ENCODE measurements at regions not wholly inside any gene's neighbourhood (a gene's known extent, or its start where the extent isn't known, plus 50 kb on each side); places are given as distances from the start of the nearest gene placed in this dataset.

- no peak overlapping the region for H3K9ac ChIP-seq (ENCODE audit: low read length)
- H3K4me3 ChIP-seq (ENCODE audit: low read length), result no peak overlapping the region
- no peaks in the 10 kb centered on the region for H3K9me2 ChIP-seq (replicated peaks; ENCODE audit: insufficient read depth, low read length)
- no peaks in the 10 kb centered on the region for H3K27me3 ChIP-seq (replicated peaks; ENCODE audit: insufficient read depth, low read length)
- H2AFZ ChIP-seq (ENCODE audit: low read length), result no peak overlapping the region
- H3F3A ChIP-seq (ENCODE audit: insufficient read depth, low read length), result no peaks in the 10 kb centered on the region
- no peaks in the 10 kb centered on the region for H3K79me2 ChIP-seq (ENCODE audit: low read length)
- no peak for DNase-seq
- no peak overlapping the region for H3K4me2 ChIP-seq (ENCODE audit: low read depth, low read length)
- H3K4me1 ChIP-seq (ENCODE audit: low read length), result no peaks in the 10 kb centered on the region
- TF ChIP-seq EZH2phosphoT487 (IDR thresholded peaks at IDR 0.05; ENCODE audit: low read length) (no peak), CTCF (IDR thresholded peaks at IDR 0.05; ENCODE audit: low read length) (no peak), EZH2 (optimal IDR thresholded peaks at IDR 0.05; ENCODE audit: low read depth, low read length) (no peak)
- no peaks in the 10 kb centered on the region for H3K9me3 ChIP-seq (replicated peaks; ENCODE audit: insufficient read depth, low read length)
- no peaks in the 10 kb centered on the region for H4K20me1 ChIP-seq (ENCODE audit: insufficient read depth, low read length)
- H3K27ac ChIP-seq (ENCODE audit: low read length), result no peak overlapping the region
- no peaks in the 10 kb centered on the region for H3K36me3 ChIP-seq (replicated peaks; ENCODE audit: insufficient read depth, low read length)
Measured at GRCh38 chr5:143453720-143454119, 50.2 kb upstream of the NR3C1 start.

Measured in MM.1S (cell line).